ENCODE measurements at regions not wholly inside any gene's neighbourhood (a gene's known extent, or its start where the extent isn't known, plus 50 kb on each side); places are given as distances from the start of the nearest gene placed in this dataset.
"Not testable (repeated sequence)": the region's sequence is repeated elsewhere in the genome, so short reads cannot be mapped to it uniquely, and the experiment has no call there.

DNA sequence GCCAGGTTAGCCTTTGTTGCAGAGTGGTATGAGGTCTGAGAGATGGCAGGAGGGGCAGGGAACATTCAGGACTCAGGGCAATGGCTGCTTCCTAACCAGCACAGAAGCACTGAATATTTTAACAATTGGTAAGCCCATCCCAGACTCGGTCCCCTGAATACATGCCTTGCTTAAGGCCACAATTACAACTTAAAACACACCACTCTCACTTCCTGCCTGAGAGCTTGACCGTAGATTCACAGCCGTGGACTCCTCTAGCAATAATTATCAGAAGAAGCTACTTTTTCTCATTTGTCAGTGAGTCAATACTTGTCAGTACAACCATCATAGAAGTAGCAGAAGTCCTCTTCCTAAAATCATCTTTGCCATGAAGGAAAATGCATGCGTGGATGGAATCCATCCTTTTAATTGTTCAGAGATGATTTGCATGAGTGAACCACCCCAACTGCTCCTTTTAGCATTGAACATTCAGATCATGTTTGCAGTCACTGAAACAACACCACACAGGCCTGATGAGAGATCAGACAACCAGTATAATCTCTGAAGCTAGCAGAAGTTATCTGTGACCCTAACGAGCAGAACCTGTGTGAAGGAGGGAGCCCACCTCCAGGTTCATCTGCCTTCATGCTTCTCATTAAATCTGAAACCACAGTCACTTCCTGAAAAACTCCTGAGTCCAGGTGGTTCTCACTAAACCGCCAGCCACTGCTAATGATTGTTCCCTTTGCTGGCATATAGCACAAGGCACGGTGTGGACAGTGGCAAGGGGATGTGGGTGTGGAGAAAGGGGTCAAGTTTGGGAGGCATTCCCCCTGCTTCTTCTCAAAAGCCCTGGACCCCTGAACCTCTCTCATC, 333.9 kb upstream of the CNR1 start:
- DNase-seq: no peak

DNA sequence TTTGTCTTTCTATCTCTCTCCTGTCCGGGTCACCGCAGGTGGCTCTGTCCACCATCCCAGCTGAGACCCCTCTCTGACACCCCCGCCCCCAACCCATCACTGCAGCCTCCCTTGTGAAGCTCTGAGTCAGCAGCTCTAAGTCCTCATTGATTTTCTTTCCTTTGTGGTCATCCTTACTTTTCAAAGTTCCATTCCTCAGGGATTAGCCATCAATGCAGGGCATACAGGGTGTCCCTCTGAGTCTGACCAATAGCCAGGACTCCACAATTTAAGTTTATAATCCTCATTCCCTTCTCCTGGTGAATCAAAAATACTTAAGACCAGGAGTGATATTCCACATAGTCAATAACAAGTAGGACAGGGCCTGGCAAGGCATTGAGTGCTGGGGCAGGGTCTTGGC, 333.3 kb upstream of the CNR1 start:
- Histone ChIP-seq H3K27ac (no peak overlapping the region), H3K4me1 (ENCODE audit: insufficient read depth) (no peaks in the 10 kb centered on the region), H3K27me3 (no peaks in the 10 kb centered on the region), H3K9me3 (no peaks in the 10 kb centered on the region), H3K36me3 (no peaks in the 10 kb centered on the region), H3K4me3 (no peak overlapping the region)
- 90% methylated on average over 3 of the region's 3 CpGs for WGBS, 3 donors
- TF ChIP-seq POLR2A (IDR thresholded peaks at IDR 0.05) (no peak), EP300 (IDR thresholded peaks at IDR 0.05) (no peak)
- TF ChIP-seq, protein P1, sequence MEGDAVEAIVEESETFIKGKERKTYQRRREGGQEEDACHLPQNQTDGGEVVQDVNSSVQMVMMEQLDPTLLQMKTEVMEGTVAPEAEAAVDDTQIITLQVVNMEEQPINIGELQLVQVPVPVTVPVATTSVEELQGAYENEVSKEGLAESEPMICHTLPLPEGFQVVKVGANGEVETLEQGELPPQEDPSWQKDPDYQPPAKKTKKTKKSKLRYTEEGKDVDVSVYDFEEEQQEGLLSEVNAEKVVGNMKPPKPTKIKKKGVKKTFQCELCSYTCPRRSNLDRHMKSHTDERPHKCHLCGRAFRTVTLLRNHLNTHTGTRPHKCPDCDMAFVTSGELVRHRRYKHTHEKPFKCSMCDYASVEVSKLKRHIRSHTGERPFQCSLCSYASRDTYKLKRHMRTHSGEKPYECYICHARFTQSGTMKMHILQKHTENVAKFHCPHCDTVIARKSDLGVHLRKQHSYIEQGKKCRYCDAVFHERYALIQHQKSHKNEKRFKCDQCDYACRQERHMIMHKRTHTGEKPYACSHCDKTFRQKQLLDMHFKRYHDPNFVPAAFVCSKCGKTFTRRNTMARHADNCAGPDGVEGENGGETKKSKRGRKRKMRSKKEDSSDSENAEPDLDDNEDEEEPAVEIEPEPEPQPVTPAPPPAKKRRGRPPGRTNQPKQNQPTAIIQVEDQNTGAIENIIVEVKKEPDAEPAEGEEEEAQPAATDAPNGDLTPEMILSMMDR (IDR thresholded peaks at IDR 0.05): no peak
- DNase-seq: no peak
- intact Hi-C loops (cut with DNase I): no loop called here

More for the DNA sequence above, 333.9 kb upstream of the CNR1 start:
- whole genome bisulfite sequencing, 3 donors: 62 to 80% (median 67%) methylated on average over 7 of the region's 7 CpGs
- intact Hi-C loops (cut with DNase I): no loop called here
- Histone ChIP-seq H3K4me1 (ENCODE audit: insufficient read depth) (no peaks in the 10 kb centered on the region), H3K4me3 (no peak overlapping the region), H3K36me3 (no peaks in the 10 kb centered on the region), H3K27me3 (no peaks in the 10 kb centered on the region), H3K9me3 (no peaks in the 10 kb centered on the region), H3K27ac (no peak overlapping the region)
- TF ChIP-seq POLR2A (IDR thresholded peaks at IDR 0.05) (no peak), EP300 (IDR thresholded peaks at IDR 0.05) (no peak)
- TF ChIP-seq, protein P1 (IDR thresholded peaks at IDR 0.05): no peak

DNA sequence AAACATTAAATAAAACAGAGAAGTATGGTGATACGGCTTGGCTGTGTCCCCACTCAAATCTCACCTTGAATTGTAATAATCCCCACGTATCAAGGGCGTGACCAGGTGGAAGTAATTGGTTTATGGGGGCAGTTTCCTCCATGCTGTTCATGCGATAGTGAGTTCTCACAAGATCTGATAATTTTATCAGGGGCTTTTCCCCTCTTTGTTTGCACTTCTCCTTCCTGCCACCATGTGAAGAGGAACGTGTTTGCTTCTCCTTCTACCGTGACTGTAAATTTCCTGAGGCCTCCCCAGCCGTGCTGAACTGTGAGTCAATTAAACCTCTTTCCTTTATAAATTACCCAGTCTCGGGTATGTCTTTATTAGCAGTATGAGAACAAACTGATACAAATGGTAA, 331.3 kb upstream of the CNR1 start:
- DNase-seq; H3K27ac ChIP-seq; H3K36me3 ChIP-seq; intact Hi-C loops (cut with DNase I); H3K27me3 ChIP-seq; H3K4me3 ChIP-seq; H3K4me1 ChIP-seq (ENCODE audit: insufficient read depth); H3K9me3 ChIP-seq: not testable (repeated sequence)
- WGBS, 3 donors: 78 to 83% (median 80%) methylated on average over 8 of the region's 8 CpGs

DNA sequence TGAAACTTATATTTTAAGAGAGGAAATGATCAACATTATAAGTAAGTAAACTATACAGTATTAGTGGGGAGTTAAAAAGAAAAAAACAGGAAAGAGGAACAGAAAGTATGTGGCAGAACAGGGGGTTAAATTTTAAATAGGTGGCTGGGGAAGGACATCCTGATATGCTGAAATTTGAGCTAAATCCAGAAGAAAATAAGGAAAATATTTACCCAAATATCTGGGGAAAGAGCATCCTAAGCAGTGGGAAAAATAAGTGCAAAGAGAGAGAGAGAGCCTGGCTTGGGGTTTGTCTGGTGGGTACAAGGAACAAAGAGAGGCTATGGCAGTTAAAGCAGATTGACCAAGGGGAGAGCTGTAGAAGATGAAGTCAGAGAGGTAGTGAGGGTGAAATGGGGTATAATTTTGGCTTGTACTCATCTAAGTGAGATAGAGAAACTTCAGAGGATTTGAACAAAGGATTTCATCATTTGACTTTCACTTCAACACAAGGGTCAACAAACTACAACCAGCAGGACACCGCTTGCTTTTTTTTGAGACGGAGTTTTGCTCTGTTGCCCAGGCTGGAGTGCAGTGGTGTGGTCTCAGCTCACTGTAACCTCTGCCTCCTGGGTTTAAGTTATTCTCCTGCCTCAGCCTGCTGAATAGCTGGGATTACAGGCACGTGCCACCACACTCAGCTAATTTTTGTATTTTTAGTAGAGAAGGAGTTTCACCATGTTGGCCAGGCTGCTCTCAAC, 328.4 kb upstream of the CNR1 start:
- intact Hi-C loops (cut with DNase I): no loop called here
- H3K27ac ChIP-seq: no peak overlapping the region
- 67 to 89% (median 84%) methylated on average over 3 of the region's 3 CpGs for WGBS, 3 donors
- H3K9me3 ChIP-seq: no peaks in the 10 kb centered on the region
- no peaks in the 10 kb centered on the region for H3K27me3 ChIP-seq
- TF ChIP-seq EP300 (IDR thresholded peaks at IDR 0.05) (no peak), POLR2A (IDR thresholded peaks at IDR 0.05) (no peak)
- TF ChIP-seq, protein P1 (IDR thresholded peaks at IDR 0.05): no peak
- DNase-seq: no peak
- H3K36me3 ChIP-seq: no peaks in the 10 kb centered on the region
- no peaks in the 10 kb centered on the region for H3K4me1 ChIP-seq (ENCODE audit: insufficient read depth)
- H3K4me3 ChIP-seq: no peak overlapping the region

DNA sequence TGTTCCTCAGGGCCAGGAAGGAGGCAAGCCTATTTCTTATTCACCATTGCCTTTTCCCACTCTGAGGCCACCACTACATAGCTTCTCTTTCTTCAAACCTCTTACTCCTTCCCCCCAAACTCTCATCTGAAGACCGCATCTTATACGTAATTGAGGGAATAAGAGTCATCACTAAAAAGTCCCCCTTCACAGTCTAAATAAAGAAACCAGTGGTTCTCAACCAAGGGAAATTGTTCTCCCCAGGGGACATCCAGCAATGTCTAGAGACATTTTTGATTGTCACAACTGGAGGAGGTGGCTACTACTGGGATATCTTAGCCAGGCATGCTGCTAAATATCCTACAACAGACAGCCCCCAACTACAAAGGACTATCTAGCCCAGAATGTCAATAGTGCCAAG, 327.6 kb upstream of the CNR1 start:
- Histone ChIP-seq H3K4me1 (ENCODE audit: insufficient read depth) (no peaks in the 10 kb centered on the region), H3K27me3 (no peaks in the 10 kb centered on the region), H3K27ac (no peak overlapping the region), H3K9me3 (no peaks in the 10 kb centered on the region), H3K4me3 (no peak overlapping the region), H3K36me3 (no peaks in the 10 kb centered on the region)
- WGBS, 3 donors: 87 to 91% (median 90%) methylated on average over 2 of the region's 2 CpGs
- TF ChIP-seq EP300 (IDR thresholded peaks at IDR 0.05) (no peak), POLR2A (IDR thresholded peaks at IDR 0.05) (no peak)
- TF ChIP-seq, protein P1 (IDR thresholded peaks at IDR 0.05): no peak
- intact Hi-C loops (cut with DNase I): no loop called here
- DNase-seq: no peak

Measured in ovary (tissue), 7 donors.